ENCODE measurements at regions not wholly inside any gene's neighbourhood (a gene's known extent, or its start where the extent isn't known, plus 50 kb on each side); places are given as distances from the start of the nearest gene placed in this dataset.

- DNase-seq (ENCODE audit: extremely low read depth, low read depth), result no peak
- H3K4me3 ChIP-seq (replicated peaks; ENCODE audit: low read depth, low read length), result no peak overlapping the region
- TF ChIP-seq CTCF (IDR thresholded peaks at IDR 0.05; ENCODE audit: low read depth, low read length, missing control alignments), result no peak
These were observed 59.0 kb upstream of the SALL1 start for GRCh38 chr16:51210087-51210486.

GRCh38 chr16:51201604-51202003 is 50.5 kb upstream of the SALL1 start:
- DNase-seq (ENCODE audit: extremely low read depth, low read depth), result no peak
- no peak for TF ChIP-seq CTCF (IDR thresholded peaks at IDR 0.05; ENCODE audit: low read depth, low read length, missing control alignments)
- no peak overlapping the region for H3K4me3 ChIP-seq (replicated peaks; ENCODE audit: low read depth, low read length)

Measured in HFF-Myc (cell line).